Common myeloid progenitor, CD34-positive (primary cell): ENCODE measurements at regions not wholly inside any gene's neighbourhood (a gene's known extent, or its start where the extent isn't known, plus 50 kb on each side); places are given as distances from the start of the nearest gene placed in this dataset.
"Not testable (repeated sequence)": the region's sequence is repeated elsewhere in the genome, so short reads cannot be mapped to it uniquely, and the experiment has no call there.

Experiments
- CTCF ChIA-PET: fragments of 350-600 bp; sonication (Branson Sonifier 250); formaldehyde crosslinking; loops from one replicate; lab custom pipeline; 2021; ENCODE audit warnings: antibody characterized with exemption; lab: Charles Lee
- POLR2A ChIA-PET: fragments of 350-600 bp; sonication (Branson Sonifier 250); formaldehyde crosslinking; loops from one replicate; lab custom pipeline; 2021; ENCODE audit warnings: antibody characterized with exemption; lab: Charles Lee
- DNase-seq, 3 donors: peaks; one replicate each; pipeline versions ENCODE4 v3.0.0 to v3.0.0-alpha.2; 2013
- H3K27ac ChIP-seq, 2 experiments: 1 replicate in 1 of 2; 2 replicates in 1 of 2; pipeline ENCODE4 v1.7.0; 2013; ENCODE audit warnings: inconsistent platforms in 2 of 2, low read length in 2 of 2, mild to moderate bottlenecking in 2 of 2, low read depth in 1 of 2, moderate library complexity in 1 of 2; ENCODE audit not compliant: severe bottlenecking in 2 of 2, insufficient read depth in 1 of 2, poor library complexity in 1 of 2
- H3K27me3 ChIP-seq, 5 experiments: replicated peaks in 2 of 5; 1 replicate in 3 of 5; 2 replicates in 2 of 5; pipeline versions ENCODE4 v1.6.1 to v1.7.0; 2013; ENCODE audit warnings: low read length in 4 of 5, mild to moderate bottlenecking in 2 of 5, moderate library complexity in 2 of 5, inconsistent platforms in 1 of 5; ENCODE audit not compliant: insufficient read depth in 5 of 5, control insufficient read depth in 4 of 5
- H3K36me3 ChIP-seq, 4 experiments: 1 replicate in 2 of 4; 2 replicates in 2 of 4; pipeline versions ENCODE4 v1.6.1 to v1.7.0; 2013; ENCODE audit warnings: low read length in 3 of 4, control low read depth in 1 of 4, mild to moderate bottlenecking in 1 of 4; ENCODE audit not compliant: control insufficient read depth in 4 of 4, insufficient read depth in 4 of 4
- H3K4me1 ChIP-seq, 4 experiments: 1 replicate in 3 of 4; 2 replicates in 1 of 4; pipeline versions ENCODE4 v1.6.1 to v1.7.1; 2013; ENCODE audit warnings: low read length in 3 of 4, mild to moderate bottlenecking in 3 of 4, control low read depth in 1 of 4, inconsistent platforms in 1 of 4, moderate library complexity in 1 of 4; ENCODE audit not compliant: control insufficient read depth in 4 of 4, insufficient read depth in 4 of 4; ENCODE audit errors: control extremely low read depth in 1 of 4
- H3K4me3 ChIP-seq, 7 experiments: 1 replicate in 4 of 7; 2 replicates in 3 of 7; pipeline versions ENCODE4 v1.5.1 to v1.7.0; 2013; ENCODE audit warnings: mild to moderate bottlenecking in 7 of 7, low read length in 6 of 7, moderate library complexity in 6 of 7, inconsistent platforms in 2 of 7, low read depth in 2 of 7, control low read depth in 1 of 7; ENCODE audit not compliant: insufficient read depth in 4 of 7, control insufficient read depth in 1 of 7; ENCODE audit errors: extremely low read depth in 1 of 7
- H3K9me3 ChIP-seq, 5 experiments: 1 replicate in 4 of 5; 2 replicates in 1 of 5; pipeline versions ENCODE4 v1.6.1 to v1.7.1; 2013; ENCODE audit warnings: low read length in 4 of 5, mild to moderate bottlenecking in 2 of 5, inconsistent platforms in 1 of 5, low read depth in 1 of 5, moderate library complexity in 1 of 5; ENCODE audit not compliant: control insufficient read depth in 4 of 5, insufficient read depth in 2 of 5; ENCODE audit errors: control extremely low read depth in 1 of 5
- WGBS: methylation state at CpG from one replicate; pipeline ENCODE4 v1.1.5; 2013; ENCODE audit not compliant: insufficient coverage; 5-methylcytosine and 5-hydroxymethylcytosine counted together

DNA sequence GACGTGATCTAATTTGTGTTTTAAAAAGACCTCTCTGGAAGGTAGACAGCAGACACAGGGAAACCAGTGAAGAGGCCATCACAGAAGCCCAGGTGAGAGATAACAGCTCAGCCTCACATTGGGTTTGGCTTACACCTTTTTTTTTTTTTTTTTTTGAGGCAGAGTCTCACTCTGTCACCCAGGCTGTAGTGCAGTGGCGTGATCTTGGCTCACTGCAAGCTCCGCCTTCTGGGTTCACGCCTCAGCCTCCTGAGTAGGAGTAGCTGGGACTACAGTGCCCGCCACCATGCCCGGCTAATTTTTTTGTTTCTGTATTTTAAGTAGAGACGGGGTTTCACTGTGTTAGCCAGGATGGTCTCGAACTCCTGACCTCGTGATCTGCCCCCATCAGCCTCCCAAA, 412.3 kb downstream of the KCNRG start:
- DNase-seq, H3K9me3 ChIP-seq, H3K4me1 ChIP-seq, H3K36me3 ChIP-seq, H3K4me3 ChIP-seq, CTCF ChIA-PET, H3K27ac ChIP-seq, POLR2A ChIA-PET, H3K27me3 ChIP-seq: not testable (repeated sequence)
- WGBS: 90% methylated on average over 2 of the region's 9 CpGs

DNA sequence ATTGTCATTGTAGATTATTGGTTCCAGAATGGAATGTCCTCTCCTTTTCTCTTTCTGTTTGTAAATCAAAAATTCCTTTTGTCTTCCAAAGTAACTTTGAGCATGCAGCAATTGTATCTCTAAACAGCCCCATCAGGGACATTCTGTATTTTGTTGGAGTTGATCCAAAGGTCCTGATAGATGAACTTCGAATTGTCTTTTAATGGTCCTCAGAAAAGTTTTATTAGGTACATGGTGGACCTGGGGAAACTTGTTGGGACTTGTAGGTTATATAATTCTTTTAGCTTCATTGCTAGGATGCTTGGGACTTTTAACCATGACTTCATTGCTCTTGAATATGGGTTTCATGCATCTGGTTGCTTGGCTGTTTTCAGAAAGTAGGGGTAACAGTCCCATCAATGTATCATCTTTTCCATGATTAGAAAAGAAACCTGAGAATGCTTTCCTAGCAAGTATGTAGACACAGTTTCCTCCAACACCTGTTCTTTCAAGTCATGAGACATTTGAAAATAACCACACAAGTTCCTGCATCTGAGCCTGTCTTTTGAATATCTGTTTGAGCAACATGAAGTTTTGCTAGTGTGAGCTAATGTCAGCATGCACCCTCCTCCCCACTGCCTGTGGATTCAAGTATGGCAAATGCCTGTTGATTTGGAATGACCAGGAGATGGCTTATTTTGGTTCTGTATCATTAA, 413.1 kb downstream of the KCNRG start:
- 83% methylated on average over 1 of the region's 1 CpG for WGBS
- Histone ChIP-seq H3K27me3 (no peaks in the 10 kb centered on the region), H3K27ac (no peak overlapping the region), H3K4me3 (no peak overlapping the region), H3K36me3 (no peaks in the 10 kb centered on the region), H3K9me3 (no peaks in the 10 kb centered on the region), H3K4me1 (peaks cover 0 to 6% (median 0%) of the 10 kb centered on the region in 4 experiments)
- no peak for DNase-seq
- ChIA-PET CTCF (no interaction called here), POLR2A (no interaction called here)

DNA sequence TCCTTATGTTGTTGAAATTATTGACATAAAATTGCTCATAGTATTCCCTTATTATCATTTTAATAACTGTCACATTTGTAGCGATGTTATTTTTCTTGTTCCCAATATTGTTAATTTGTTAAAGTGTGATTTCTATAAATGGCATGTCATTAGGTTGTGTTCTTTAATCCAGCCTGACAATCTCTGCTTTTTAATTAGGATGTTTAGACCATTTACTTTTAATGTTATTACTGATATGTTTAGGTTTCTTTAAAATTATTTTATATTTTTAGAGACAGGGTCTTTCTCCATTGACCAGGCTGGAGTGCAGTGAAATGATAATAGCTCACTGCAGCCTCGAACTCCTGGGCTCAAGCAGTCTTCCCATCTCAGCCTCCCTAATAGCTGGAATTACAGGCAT, 408.5 kb downstream of the DLEU7 start:
- POLR2A ChIA-PET: no interaction called here
- Histone ChIP-seq H3K27ac (no peak overlapping the region), H3K9me3 (peaks cover 0 to 4% (median 0%) of the 10 kb centered on the region in 5 experiments), H3K4me1 (no peaks in the 10 kb centered on the region), H3K4me3 (no peak overlapping the region), H3K27me3 (no peaks in the 10 kb centered on the region), H3K36me3 (no peaks in the 10 kb centered on the region)
- WGBS: 100% methylated on average over 1 of the region's 2 CpGs
- DNase-seq: no peak
- CTCF ChIA-PET: no interaction called here

DNA sequence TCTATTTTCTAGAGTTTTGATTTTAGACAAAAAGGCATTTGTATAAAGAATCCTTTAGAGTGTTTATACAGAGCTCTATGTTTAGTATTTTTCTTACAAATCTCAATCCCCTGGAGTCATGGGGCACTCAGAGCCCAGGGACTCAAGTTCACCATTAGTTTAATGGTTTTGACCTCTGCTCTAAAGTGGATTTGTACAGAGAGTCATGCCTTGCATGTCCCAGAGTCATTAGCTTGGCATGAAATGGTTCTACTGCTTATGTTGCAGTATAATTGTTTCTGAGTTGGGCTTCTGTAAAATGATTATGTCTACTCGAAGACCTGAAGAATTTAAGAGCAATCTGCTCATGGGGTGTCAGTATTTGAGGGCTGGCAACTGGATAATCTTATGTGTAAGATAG, 406.2 kb downstream of the DLEU7 start:
- CTCF ChIA-PET: no interaction called here
- POLR2A ChIA-PET: no interaction called here
- no peaks in the 10 kb centered on the region for H3K36me3 ChIP-seq
- no peaks in the 10 kb centered on the region for H3K27me3 ChIP-seq
- DNase-seq: no peak
- H3K27ac ChIP-seq: no peak overlapping the region
- peaks cover 0 to 4% (median 0%) of the 10 kb centered on the region in 5 experiments for H3K9me3 ChIP-seq
- H3K4me3 ChIP-seq: no peak overlapping the region
- WGBS: no CpG with 5 or more reads among the region's 1 CpG
- no peaks in the 10 kb centered on the region for H3K4me1 ChIP-seq

DNA sequence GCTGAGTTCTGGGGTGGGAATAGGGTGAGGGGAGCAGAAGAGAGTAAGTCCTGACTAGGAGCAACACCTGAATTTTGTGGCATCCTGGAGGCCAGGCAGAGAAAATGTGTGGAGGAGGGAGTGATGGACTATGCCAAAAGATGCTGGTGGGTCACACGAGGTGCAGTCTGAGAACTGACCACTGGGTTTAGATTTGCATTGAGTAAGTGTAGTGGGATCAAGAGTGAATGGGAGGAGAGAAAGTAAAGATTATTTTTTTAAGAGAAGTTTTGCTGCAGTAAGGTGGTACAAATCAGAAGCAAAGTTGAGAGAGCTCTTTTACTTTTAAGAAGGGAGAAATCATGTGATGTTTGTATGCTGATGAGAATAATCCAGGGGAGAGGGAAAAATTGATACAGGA, 405.1 kb downstream of the DLEU7 start:
- Histone ChIP-seq H3K27me3 (no peaks in the 10 kb centered on the region), H3K27ac (no peak overlapping the region), H3K4me3 (no peak overlapping the region), H3K4me1 (no peaks in the 10 kb centered on the region), H3K9me3 (peaks cover 0 to 4% (median 0%) of the 10 kb centered on the region in 5 experiments), H3K36me3 (no peaks in the 10 kb centered on the region)
- CTCF ChIA-PET: no interaction called here
- WGBS: 100% methylated on average over 1 of the region's 1 CpG
- DNase-seq: no peak
- POLR2A ChIA-PET: no interaction called here

DNA sequence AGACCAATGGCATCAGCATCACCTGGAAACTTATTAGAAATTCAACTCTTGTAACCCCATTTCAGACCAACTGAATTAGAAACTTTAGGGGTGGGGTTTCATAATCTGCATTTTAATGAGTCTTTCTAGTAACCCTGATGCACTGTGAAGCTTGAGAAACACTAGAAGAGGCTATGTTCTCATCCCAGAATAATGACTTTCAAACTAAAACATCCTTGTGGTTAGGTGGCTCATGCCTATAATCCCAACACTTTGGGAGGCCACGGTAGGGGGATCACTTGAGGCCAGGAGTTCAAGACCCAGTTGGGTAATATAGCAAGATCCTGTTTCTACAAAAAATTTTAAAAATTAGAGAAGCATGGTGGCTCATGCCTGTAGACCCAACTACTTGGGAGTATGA, 402.4 kb downstream of the DLEU7 start:
- no peaks in the 10 kb centered on the region for H3K27me3 ChIP-seq
- CTCF ChIA-PET: no interaction called here
- H3K27ac ChIP-seq: no peak overlapping the region
- no peaks in the 10 kb centered on the region for H3K4me1 ChIP-seq
- DNase-seq: no peak
- POLR2A ChIA-PET: no interaction called here
- no peak overlapping the region for H3K4me3 ChIP-seq
- no CpG with 5 or more reads among the region's 1 CpG for WGBS
- H3K9me3 ChIP-seq: no peaks in the 10 kb centered on the region
- no peaks in the 10 kb centered on the region for H3K36me3 ChIP-seq

DNA sequence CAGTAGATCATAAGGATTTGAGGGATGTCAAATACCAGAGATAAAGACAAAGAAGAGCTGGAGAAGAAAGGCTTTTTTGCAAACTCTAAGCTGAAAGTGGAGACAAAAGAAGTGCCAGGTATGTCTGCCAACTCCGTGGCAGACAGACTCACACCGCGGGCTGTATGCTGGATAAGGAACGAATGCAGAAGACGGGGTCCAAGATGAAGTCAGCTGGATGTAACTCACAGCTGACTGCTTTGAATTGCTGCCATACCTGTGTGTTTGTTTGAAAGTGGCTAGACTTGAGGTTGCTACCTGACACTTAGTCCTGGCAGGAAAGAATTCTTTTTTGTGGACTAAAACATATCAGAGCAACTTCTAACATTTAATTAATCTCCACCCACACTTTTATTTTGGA, 398.8 kb downstream of the DLEU7 start:
- Histone ChIP-seq H3K4me3 (no peak overlapping the region), H3K36me3 (no peaks in the 10 kb centered on the region), H3K9me3 (no peaks in the 10 kb centered on the region), H3K27ac (no peak overlapping the region), H3K27me3 (no peaks in the 10 kb centered on the region), H3K4me1 (no peaks in the 10 kb centered on the region)
- no peak for DNase-seq
- POLR2A ChIA-PET: no interaction called here
- CTCF ChIA-PET: no interaction called here
- WGBS: 100% methylated on average over 4 of the region's 5 CpGs
